ENCODE measurements at regions not wholly inside any gene's neighbourhood (a gene's known extent, or its start where the extent isn't known, plus 50 kb on each side); places are given as distances from the start of the nearest gene placed in this dataset.
A peak's percentile ranks its signal among the peaks of the same experiment; 100 is the strongest.

DNA sequence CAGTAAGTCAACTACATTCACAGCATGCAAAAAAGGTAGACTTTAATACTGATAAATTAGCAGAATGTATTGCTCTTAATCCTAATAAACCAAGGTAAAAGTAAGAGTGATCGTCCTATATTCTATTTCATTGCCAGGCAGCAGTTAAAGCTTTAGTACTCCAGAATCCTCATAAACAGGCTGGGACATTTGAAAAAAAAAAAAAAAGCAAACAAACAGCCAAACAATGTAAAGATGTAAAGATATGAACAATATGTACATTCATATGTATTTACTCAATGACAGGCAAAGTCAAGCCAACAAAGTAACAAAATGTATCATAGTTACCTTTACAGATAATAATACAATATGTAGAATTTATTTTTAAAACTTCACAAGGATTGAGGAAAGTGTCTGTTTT, 383.6 kb downstream of the COL11A1 start:
- H3K9me3 ChIP-seq (ENCODE audit: low read depth): no peaks in the 10 kb centered on the region
- no peak overlapping the region for H3K27ac ChIP-seq
- no peak overlapping the region for H3K4me3 ChIP-seq
- H3K27me3 ChIP-seq: no peaks in the 10 kb centered on the region
- H3K36me3 ChIP-seq: no peaks in the 10 kb centered on the region
- H3K4me1 ChIP-seq (ENCODE audit: low read depth): no peaks in the 10 kb centered on the region
- TF ChIP-seq, protein P1, sequence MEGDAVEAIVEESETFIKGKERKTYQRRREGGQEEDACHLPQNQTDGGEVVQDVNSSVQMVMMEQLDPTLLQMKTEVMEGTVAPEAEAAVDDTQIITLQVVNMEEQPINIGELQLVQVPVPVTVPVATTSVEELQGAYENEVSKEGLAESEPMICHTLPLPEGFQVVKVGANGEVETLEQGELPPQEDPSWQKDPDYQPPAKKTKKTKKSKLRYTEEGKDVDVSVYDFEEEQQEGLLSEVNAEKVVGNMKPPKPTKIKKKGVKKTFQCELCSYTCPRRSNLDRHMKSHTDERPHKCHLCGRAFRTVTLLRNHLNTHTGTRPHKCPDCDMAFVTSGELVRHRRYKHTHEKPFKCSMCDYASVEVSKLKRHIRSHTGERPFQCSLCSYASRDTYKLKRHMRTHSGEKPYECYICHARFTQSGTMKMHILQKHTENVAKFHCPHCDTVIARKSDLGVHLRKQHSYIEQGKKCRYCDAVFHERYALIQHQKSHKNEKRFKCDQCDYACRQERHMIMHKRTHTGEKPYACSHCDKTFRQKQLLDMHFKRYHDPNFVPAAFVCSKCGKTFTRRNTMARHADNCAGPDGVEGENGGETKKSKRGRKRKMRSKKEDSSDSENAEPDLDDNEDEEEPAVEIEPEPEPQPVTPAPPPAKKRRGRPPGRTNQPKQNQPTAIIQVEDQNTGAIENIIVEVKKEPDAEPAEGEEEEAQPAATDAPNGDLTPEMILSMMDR (IDR thresholded peaks at IDR 0.05; ENCODE audit: low read depth, low read length): no peak
- no peak for DNase-seq (ENCODE audit: low read depth in 1 of 2, low spot score in 1 of 2)

DNA sequence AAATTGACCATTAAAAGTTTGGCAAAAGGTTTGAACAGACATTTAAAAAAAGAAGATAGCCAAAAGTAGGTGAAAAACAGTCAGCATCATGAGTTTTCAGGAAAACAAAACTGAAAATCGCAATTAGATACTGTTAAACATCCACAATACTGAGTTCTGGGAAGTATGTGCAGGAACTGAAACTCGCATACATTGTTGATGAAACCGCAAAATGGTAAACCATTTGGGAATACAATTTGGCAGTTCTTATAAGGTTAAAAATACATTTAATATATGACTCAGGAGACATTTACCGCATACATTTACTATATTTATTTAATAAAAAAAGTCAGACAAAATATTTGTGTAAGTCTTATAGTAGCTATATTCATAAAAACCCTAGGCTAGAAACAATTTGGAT, 393.2 kb downstream of the COL11A1 start:
- no peaks in the 10 kb centered on the region for H3K27me3 ChIP-seq
- H3K4me3 ChIP-seq: no peak overlapping the region
- TF ChIP-seq, protein P1 (IDR thresholded peaks at IDR 0.05; ENCODE audit: low read depth, low read length): no peak
- H3K4me1 ChIP-seq (ENCODE audit: low read depth): no peaks in the 10 kb centered on the region
- no peak for DNase-seq (ENCODE audit: low read depth in 1 of 2, low spot score in 1 of 2)
- H3K27ac ChIP-seq: no peak overlapping the region
- H3K9me3 ChIP-seq (ENCODE audit: low read depth): no peaks in the 10 kb centered on the region
- no peaks in the 10 kb centered on the region for H3K36me3 ChIP-seq

DNA sequence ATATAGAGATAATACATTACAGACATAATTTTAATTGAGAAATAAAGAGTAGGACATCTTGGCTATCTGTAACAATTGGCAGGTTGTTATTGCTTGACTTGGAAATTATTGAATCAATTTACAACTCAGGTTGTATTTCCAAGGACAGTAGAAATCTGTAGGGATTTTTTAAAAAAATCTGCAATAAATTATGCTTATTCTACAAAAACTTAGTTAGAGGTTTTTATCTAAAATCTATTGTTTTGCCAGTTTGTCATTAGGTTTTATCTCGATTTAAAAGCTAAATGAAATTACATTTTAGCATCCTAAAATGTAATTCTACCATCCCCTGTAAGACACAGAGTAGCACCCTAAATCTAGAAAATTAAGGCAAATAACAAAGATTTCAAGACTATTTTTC, 408.8 kb downstream of the COL11A1 start:
- no peak for DNase-seq (ENCODE audit: low read depth in 1 of 2, low spot score in 1 of 2)
- H3K9me3 ChIP-seq (ENCODE audit: low read depth): no peaks in the 10 kb centered on the region
- H3K36me3 ChIP-seq: no peaks in the 10 kb centered on the region
- no peaks in the 10 kb centered on the region for H3K27me3 ChIP-seq
- TF ChIP-seq, protein P1 (IDR thresholded peaks at IDR 0.05; ENCODE audit: low read depth, low read length): no peak
- H3K27ac ChIP-seq: no peak overlapping the region
- no peak overlapping the region for H3K4me3 ChIP-seq
- no peaks in the 10 kb centered on the region for H3K4me1 ChIP-seq (ENCODE audit: low read depth)

DNA sequence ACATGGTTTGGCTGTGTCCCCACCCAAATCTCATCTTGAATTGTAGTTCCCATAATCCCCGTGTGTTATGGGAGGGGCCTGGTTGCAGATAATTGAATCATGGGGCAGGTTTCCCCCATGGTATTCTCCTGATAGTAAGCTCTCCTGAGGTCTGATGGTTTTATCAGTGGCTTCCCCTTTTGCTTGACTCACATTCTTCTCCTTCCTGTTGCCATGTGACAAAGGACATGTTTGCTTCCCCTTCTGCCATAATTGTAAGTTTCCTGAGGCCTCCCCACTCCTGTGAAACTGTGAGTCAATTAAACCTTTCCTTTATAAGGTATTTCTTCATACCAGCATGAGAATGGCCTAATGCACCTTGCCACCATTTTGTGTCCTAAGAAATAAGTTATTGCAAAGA, 415.0 kb downstream of the COL11A1 start:
- no peak overlapping the region for H3K27ac ChIP-seq
- H3K4me1 ChIP-seq (ENCODE audit: low read depth): no peaks in the 10 kb centered on the region
- H3K27me3 ChIP-seq: no peaks in the 10 kb centered on the region
- TF ChIP-seq, protein P1 (IDR thresholded peaks at IDR 0.05; ENCODE audit: low read depth, low read length): no peak
- no peaks in the 10 kb centered on the region for H3K36me3 ChIP-seq
- no peak for DNase-seq (ENCODE audit: low read depth in 1 of 2, low spot score in 1 of 2)
- H3K9me3 ChIP-seq (ENCODE audit: low read depth): no peaks in the 10 kb centered on the region
- no peak overlapping the region for H3K4me3 ChIP-seq

DNA sequence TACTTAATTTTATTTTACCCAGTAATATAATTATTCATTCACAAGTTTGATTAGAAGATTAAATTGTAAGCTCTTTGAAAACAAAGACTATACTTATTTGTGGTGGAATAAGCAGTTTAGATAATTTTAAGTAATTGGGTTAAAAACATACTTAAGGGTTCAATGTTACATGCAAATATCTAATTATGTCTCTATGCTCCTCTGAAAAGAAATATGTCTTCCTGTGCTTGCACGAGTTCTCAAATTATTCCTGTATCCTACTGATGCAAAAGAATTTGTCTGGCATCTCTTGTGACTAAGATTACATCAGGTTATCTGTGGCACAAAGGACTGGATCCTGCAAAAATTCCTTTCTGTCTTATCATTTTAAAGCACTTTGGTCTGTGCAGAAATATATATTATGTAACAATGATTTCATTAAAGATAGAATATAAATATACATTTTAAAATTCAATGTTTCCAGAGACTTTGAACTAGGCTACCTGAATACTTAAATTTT, 416.7 kb downstream of the COL11A1 start:
- DNase-seq (ENCODE audit: low read depth in 1 of 2, low spot score in 1 of 2): no peak
- H3K36me3 ChIP-seq: no peaks in the 10 kb centered on the region
- no peak overlapping the region for H3K4me3 ChIP-seq
- H3K4me1 ChIP-seq (ENCODE audit: low read depth): peaks cover 11% of the 10 kb centered on the region
- no peak overlapping the region for H3K27ac ChIP-seq
- no peaks in the 10 kb centered on the region for H3K27me3 ChIP-seq
- TF ChIP-seq, protein P1 (IDR thresholded peaks at IDR 0.05; ENCODE audit: low read depth, low read length): no peak
- H3K9me3 ChIP-seq (ENCODE audit: low read depth): no peaks in the 10 kb centered on the region

DNA sequence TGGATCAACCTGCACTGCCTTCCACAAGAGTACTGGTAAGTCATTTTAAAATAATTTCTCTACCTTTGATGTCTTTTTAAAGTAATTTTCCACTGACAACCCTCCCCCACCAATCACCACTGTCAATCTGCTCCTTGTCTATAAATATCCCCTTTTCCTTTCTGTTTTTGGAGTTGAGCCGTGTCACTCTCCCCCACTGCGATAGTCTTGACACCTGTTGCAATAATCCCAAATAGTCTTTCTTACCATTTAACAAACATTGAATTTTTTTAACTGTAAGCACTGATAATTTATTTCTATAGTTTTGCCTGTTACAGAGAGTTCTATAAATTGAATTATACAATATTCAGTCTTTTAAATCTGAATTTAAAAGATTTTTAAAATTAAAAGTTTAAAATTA, 420.9 kb downstream of the COL11A1 start:
- TF ChIP-seq, protein P1 (IDR thresholded peaks at IDR 0.05; ENCODE audit: low read depth, low read length): no peak

More for the DNA sequence above, 420.9 kb downstream of the COL11A1 start:
- no peak for DNase-seq (ENCODE audit: low read depth in 1 of 2, low spot score in 1 of 2)
- Histone ChIP-seq H3K27ac (peak overlapping the region; percentile 30), H3K4me3 (no peak overlapping the region), H3K36me3 (no peaks in the 10 kb centered on the region), H3K9me3 (ENCODE audit: low read depth) (no peaks in the 10 kb centered on the region), H3K4me1 (ENCODE audit: low read depth) (peaks cover 11% of the 10 kb centered on the region), H3K27me3 (no peaks in the 10 kb centered on the region)

All from cardiac muscle cell (in vitro differentiated cells and primary cell).